Dendritic cell treated with granulocyte-macrophage colony-stimulating factor and Interleukin-4, amounts not matched to agents 40 ng/mL and 50 ng/mL, for 4 days (primary cell): ENCODE measurements at regions not wholly inside any gene's neighbourhood (a gene's known extent, or its start where the extent isn't known, plus 50 kb on each side); places are given as distances from the start of the nearest gene placed in this dataset.

Source experiments
- H3K27ac Mint-ChIP-seq: one replicate; pipeline ENCODE4 v1.8.0; 2022; ENCODE audit warnings: mild to moderate bottlenecking, mixed read lengths
- H3K27me3 Mint-ChIP-seq: one replicate; pipeline ENCODE4 v1.8.0; 2022; ENCODE audit warnings: mild to moderate bottlenecking, mixed read lengths
- H3K36me3 Mint-ChIP-seq: one replicate; pipeline ENCODE4 v1.8.0; 2022; ENCODE audit warnings: low read depth, mixed read lengths
- H3K4me1 Mint-ChIP-seq: one replicate; pipeline ENCODE4 v1.8.0; 2022; ENCODE audit warnings: low read depth, mixed read lengths
- H3K4me3 Mint-ChIP-seq: one replicate; pipeline ENCODE4 v1.8.0; 2022; ENCODE audit warnings: mild to moderate bottlenecking, moderate library complexity, mixed read lengths
- H3K9me3 Mint-ChIP-seq: one replicate; pipeline ENCODE4 v1.8.0; 2022; ENCODE audit warnings: mixed read lengths
- intact Hi-C: fragments of 100-400 bp; cut with micrococcal nuclease; formaldehyde crosslinking; loops from one replicate; pipeline ENCODE4 v1.15.0; 2022

- Mint-ChIP-seq H3K27me3 (peaks cover 5% of the 10 kb centered on the region), H3K9me3 (peaks cover 6% of the 10 kb centered on the region), H3K36me3 (no peaks in the 10 kb centered on the region), H3K4me3 (no peak overlapping the region), H3K27ac (no peak overlapping the region), H3K4me1 (peaks cover 10% of the 10 kb centered on the region)
- intact Hi-C loops = no loop called here
Measured at GRCh38 chr18:26618135-26618534, 69.8 kb upstream of the KCTD1 start.

- intact Hi-C loops = no loop called here
- Mint-ChIP-seq H3K36me3 (no peaks in the 10 kb centered on the region), H3K27ac (no peak overlapping the region), H3K4me3 (no peak overlapping the region), H3K27me3 (peaks cover 5% of the 10 kb centered on the region), H3K4me1 (peaks cover 7% of the 10 kb centered on the region), H3K9me3 (no peaks in the 10 kb centered on the region)
Measured at GRCh38 chr18:26617151-26617554, 68.8 kb upstream of the KCTD1 start.

- no peak overlapping the region for H3K4me3 Mint-ChIP-seq
- H3K36me3 Mint-ChIP-seq = no peaks in the 10 kb centered on the region
- peaks cover 18% of the 10 kb centered on the region for H3K27me3 Mint-ChIP-seq
- H3K9me3 Mint-ChIP-seq = no peaks in the 10 kb centered on the region
- no peak overlapping the region for H3K27ac Mint-ChIP-seq
- intact Hi-C loops = no loop called here
- H3K4me1 Mint-ChIP-seq = peaks cover 6% of the 10 kb centered on the region
Measured at GRCh38 chr18:26614374-26614773, 66.0 kb upstream of the KCTD1 start.
